ENCODE measurements at regions not wholly inside any gene's neighbourhood (a gene's known extent, or its start where the extent isn't known, plus 50 kb on each side); places are given as distances from the start of the nearest gene placed in this dataset.

- TF ChIP-seq CTCF (IDR thresholded peaks at IDR 0.05) (no peak), POLR2A (IDR thresholded peaks at IDR 0.05) (no peak)
These were observed 150.2 kb upstream of the TBCA start for GRCh38 chr5:77926337-77926736.

Data from sigmoid colon (tissue), 3 donors.